Activated CD8-positive, alpha-beta memory T cell treated with anti-CD3 and anti-CD28 coated beads, Interleukin-2, amount 10 ng/mL, durations not matched to agents 7 days and 5 days (primary cell): ENCODE measurements at regions not wholly inside any gene's neighbourhood (a gene's known extent, or its start where the extent isn't known, plus 50 kb on each side); places are given as distances from the start of the nearest gene placed in this dataset.

Source experiments
- ATAC-seq: fragments of 150-1000 bp; cut with Tn5 transposase; one replicate; pipeline ENCODE4 v1.10.0; 2021; ENCODE audit warnings: moderate library complexity
- CTCF ChIA-PET: fragments of 350-600 bp; sonication (Branson Sonifier 250); formaldehyde crosslinking; loops from one replicate; lab custom pipeline; 2021; ENCODE audit warnings: antibody characterized with exemption; lab: Charles Lee
- DNase-seq: peaks from one replicate; pipeline ENCODE4 v3.0.0-alpha.2; 2020
- H3K27ac Mint-ChIP-seq: one replicate; pipeline ENCODE4 v1.8.0; 2021; ENCODE audit warnings: mild to moderate bottlenecking, mixed read lengths
- H3K27me3 Mint-ChIP-seq: one replicate; pipeline ENCODE4 v1.8.0; 2021; ENCODE audit warnings: mixed read lengths
- H3K36me3 Mint-ChIP-seq: one replicate; pipeline ENCODE4 v1.8.0; 2021; ENCODE audit warnings: mild to moderate bottlenecking, mixed read lengths
- H3K4me1 Mint-ChIP-seq: one replicate; pipeline ENCODE4 v1.8.0; 2021; ENCODE audit warnings: mixed read lengths
- H3K4me3 Mint-ChIP-seq: one replicate; pipeline ENCODE4 v1.8.0; 2021; ENCODE audit warnings: mild to moderate bottlenecking, moderate library complexity, mixed read lengths
- H3K9me3 Mint-ChIP-seq: one replicate; pipeline ENCODE4 v1.8.0; 2022; ENCODE audit warnings: low read depth, mixed read lengths

DNA sequence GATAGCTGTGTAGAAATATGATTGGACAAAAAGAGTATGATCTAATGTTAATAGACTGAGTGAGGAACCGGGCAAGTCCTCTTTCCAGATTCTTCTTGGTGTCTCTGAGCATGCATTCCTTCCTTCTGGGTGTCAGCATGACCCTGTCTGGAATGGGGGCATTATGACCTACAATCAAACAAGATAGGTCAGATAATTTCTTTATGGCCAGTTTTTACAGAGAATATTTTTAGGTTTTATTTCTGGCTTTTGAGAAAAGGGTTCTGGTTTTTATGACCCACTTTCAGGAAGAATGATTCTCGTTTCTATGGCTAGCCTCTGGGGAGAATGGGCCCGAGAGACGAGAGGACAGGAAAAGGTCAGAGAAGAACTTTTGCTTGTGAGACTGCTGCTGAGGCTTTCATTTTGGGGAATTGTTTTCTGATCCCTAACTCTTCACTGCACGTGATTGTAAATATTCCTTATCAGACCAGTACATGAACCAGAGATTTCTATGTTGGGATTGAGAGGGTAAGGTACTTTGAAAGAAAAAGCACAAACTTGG, 383.8 kb downstream of the AASDHPPT start:
- CTCF ChIA-PET, result no interaction called here
- Mint-ChIP-seq H3K27ac (no peak overlapping the region), H3K9me3 (peaks cover 3% of the 10 kb centered on the region), H3K4me1 (no peaks in the 10 kb centered on the region), H3K27me3 (no peaks in the 10 kb centered on the region), H3K36me3 (no peaks in the 10 kb centered on the region), H3K4me3 (no peak overlapping the region)
- DNase-seq (no peak), ATAC-seq (no peak)

DNA sequence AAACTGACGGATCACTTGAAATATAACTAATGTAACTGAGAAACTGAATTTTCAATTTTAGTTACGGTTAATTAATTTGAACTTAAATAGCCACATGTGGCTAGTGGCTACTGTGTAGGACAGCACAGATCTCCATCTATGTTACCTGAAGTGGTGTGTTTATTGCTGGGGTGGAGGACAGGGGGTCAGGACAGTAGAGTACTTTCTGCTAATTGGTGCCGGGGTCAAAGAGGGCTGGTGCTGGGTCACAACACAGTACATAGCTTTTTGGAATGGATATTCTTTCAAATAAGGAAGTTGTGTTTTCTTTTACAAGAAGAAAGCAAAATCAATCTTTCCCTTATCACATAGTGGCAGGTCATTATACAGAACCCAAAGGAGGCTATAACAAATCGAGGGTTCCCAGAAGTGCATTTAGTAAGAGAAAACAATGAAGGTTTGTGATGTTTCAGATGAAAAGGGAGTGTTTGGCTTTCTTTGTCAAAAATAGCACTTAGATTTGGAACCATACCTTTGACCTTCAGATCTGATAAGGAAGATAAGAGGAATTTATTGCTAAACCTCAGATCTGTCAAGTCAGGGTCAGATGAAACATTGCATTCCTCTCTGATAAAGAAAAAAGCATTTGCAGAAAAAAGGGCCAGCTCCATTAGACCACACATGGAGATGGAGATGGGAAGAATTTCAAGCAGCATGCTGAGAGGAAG, 384.5 kb downstream of the AASDHPPT start:
- ATAC-seq, result no peak

DNA sequence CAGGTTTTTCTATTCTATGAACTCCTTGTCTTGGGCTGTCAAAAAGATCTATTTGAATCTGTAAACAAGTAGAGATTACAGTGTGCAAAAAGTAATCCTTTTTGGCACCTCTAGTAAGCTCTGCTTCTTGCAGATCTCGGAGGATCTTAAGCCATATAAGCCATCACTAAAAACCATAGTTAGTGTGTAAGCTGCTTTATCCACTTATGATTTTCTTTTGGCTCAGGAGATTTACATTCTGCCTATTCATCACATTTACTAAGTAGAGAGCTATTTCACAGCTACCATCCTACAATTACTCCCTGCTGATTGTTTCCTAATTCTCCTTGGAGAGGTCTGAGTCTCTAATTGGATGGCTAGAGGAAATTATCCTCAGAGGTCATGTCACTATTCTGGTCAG, 385.7 kb downstream of the AASDHPPT start:
- no peak for ATAC-seq
- Mint-ChIP-seq H3K36me3 (no peaks in the 10 kb centered on the region), H3K27ac (no peak overlapping the region), H3K4me3 (no peak overlapping the region), H3K4me1 (no peaks in the 10 kb centered on the region), H3K27me3 (no peaks in the 10 kb centered on the region), H3K9me3 (peaks cover 6% of the 10 kb centered on the region)
- no peak for DNase-seq
- CTCF ChIA-PET, result no interaction called here

More for the DNA sequence above, 384.5 kb downstream of the AASDHPPT start:
- Mint-ChIP-seq H3K4me1 (no peaks in the 10 kb centered on the region), H3K36me3 (no peaks in the 10 kb centered on the region), H3K4me3 (no peak overlapping the region), H3K27ac (no peak overlapping the region), H3K27me3 (no peaks in the 10 kb centered on the region), H3K9me3 (peaks cover 6% of the 10 kb centered on the region)
- no peak for DNase-seq
- CTCF ChIA-PET, result no interaction called here

- peaks cover 6% of the 10 kb centered on the region for H3K9me3 Mint-ChIP-seq
- H3K27ac Mint-ChIP-seq, result no peak overlapping the region
- H3K4me3 Mint-ChIP-seq, result no peak overlapping the region
- no peaks in the 10 kb centered on the region for H3K4me1 Mint-ChIP-seq
- H3K36me3 Mint-ChIP-seq, result no peaks in the 10 kb centered on the region
- no peaks in the 10 kb centered on the region for H3K27me3 Mint-ChIP-seq
- CTCF ChIA-PET, result no interaction called here
- no peak for DNase-seq
- ATAC-seq, result no peak
These were observed 386.3 kb downstream of the AASDHPPT start for GRCh38 chr11:106463796-106464201.

DNA sequence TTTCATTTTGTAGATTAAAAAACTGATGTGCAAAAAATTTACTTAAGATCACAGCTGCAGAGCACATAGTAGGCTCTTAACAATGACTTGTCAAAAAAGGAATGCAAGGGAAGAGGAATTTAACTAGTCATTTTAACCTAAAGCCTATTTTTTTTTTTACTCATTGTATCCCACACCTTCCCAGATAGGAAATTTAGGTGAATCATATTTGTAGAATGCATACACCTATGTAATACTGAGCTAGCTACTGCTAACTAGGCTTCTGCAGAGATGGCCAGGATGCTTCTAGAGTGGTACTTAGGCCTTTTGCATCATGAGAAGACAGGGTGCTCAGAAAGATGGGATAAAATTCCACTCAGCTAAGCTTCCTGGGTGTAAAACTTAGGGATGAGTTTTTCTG, 387.3 kb downstream of the AASDHPPT start:
- ATAC-seq (no peak), DNase-seq (no peak)
- Mint-ChIP-seq H3K9me3 (peaks cover 6% of the 10 kb centered on the region), H3K36me3 (no peaks in the 10 kb centered on the region), H3K27ac (no peak overlapping the region), H3K4me3 (no peak overlapping the region), H3K27me3 (no peaks in the 10 kb centered on the region), H3K4me1 (no peaks in the 10 kb centered on the region)
- CTCF ChIA-PET, result no interaction called here

DNA sequence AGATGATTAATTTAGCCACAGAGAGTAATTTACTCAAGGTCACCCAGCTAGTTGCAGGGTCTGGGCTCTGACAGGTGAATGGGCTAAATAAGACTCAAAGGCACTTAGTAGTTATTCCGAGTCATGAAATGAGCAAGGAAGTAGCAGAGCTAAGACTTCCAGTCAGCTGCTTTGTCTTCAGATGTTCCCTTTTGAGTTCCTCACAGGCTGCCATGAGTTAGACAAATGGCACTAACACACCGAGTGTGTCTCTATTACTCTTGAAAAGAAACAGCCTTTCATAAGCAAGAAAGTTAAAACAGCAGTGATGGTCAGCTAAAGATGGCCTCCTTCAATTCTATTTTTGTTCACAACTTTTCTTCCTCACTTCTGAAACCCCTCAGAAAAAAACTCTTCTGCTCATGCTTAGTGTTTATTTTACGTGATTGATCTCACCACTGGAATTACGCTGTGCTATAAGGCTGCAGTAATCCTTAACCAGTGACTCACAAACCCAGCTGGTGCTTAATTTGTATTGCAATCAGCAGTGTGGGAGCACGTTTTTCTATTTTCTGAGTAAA, 389.1 kb downstream of the AASDHPPT start:
- no peak for ATAC-seq
- H3K27ac Mint-ChIP-seq, result no peak overlapping the region
- no peaks in the 10 kb centered on the region for H3K27me3 Mint-ChIP-seq
- CTCF ChIA-PET, result no interaction called here
- no peak for DNase-seq
- peaks cover 6% of the 10 kb centered on the region for H3K9me3 Mint-ChIP-seq
- no peak overlapping the region for H3K4me3 Mint-ChIP-seq
- no peaks in the 10 kb centered on the region for H3K36me3 Mint-ChIP-seq
- H3K4me1 Mint-ChIP-seq, result no peaks in the 10 kb centered on the region

GRCh38 chr11:106467501-106467900, 390.0 kb downstream of the AASDHPPT start:
- no peaks in the 10 kb centered on the region for H3K27me3 Mint-ChIP-seq
- H3K9me3 Mint-ChIP-seq, result peaks cover 6% of the 10 kb centered on the region
- CTCF ChIA-PET, result no interaction called here
- DNase-seq, result no peak
- no peak overlapping the region for H3K27ac Mint-ChIP-seq
- H3K36me3 Mint-ChIP-seq, result no peaks in the 10 kb centered on the region
- ATAC-seq, result no peak
- H3K4me1 Mint-ChIP-seq, result no peaks in the 10 kb centered on the region
- H3K4me3 Mint-ChIP-seq, result no peak overlapping the region

DNA sequence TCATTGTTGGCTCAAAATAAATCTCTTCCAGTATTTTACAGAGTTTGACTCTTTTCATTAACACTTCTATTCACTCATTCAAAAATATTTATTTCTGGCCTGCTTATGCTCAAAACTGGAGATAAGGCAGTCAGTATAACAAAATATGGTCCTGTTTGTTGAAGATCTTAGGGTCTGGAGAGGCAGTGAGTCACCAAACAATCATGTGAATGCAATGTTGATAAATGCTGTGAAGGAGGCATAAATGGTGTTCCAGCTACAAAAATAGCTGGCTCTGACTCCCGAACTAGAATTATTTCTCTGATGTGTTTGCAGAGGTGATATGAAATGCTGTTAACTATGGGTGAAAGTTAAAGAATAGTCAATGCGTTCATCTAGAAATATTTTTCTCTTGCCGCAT, 390.6 kb downstream of the AASDHPPT start:
- Mint-ChIP-seq H3K4me1 (no peaks in the 10 kb centered on the region), H3K4me3 (no peak overlapping the region), H3K27ac (no peak overlapping the region), H3K9me3 (peaks cover 6% of the 10 kb centered on the region), H3K27me3 (no peaks in the 10 kb centered on the region), H3K36me3 (no peaks in the 10 kb centered on the region)
- DNase-seq, result no peak
- ATAC-seq, result no peak
- CTCF ChIA-PET, result no interaction called here

GRCh38 chr11:106468531-106468930, 391.1 kb downstream of the AASDHPPT start:
- Mint-ChIP-seq H3K36me3 (no peaks in the 10 kb centered on the region), H3K4me1 (no peaks in the 10 kb centered on the region), H3K27me3 (no peaks in the 10 kb centered on the region), H3K9me3 (peaks cover 3% of the 10 kb centered on the region), H3K4me3 (no peak overlapping the region), H3K27ac (no peak overlapping the region)
- ATAC-seq, result no peak
- CTCF ChIA-PET, result no interaction called here
- no peak for DNase-seq

GRCh38 chr11:106470230-106470629, 392.8 kb downstream of the AASDHPPT start:
- Mint-ChIP-seq H3K4me1 (no peaks in the 10 kb centered on the region), H3K27me3 (no peaks in the 10 kb centered on the region), H3K9me3 (peaks cover 3% of the 10 kb centered on the region), H3K36me3 (no peaks in the 10 kb centered on the region), H3K27ac (no peak overlapping the region), H3K4me3 (no peak overlapping the region)
- ATAC-seq (no peak), DNase-seq (no peak)
- CTCF ChIA-PET, result no interaction called here

DNA sequence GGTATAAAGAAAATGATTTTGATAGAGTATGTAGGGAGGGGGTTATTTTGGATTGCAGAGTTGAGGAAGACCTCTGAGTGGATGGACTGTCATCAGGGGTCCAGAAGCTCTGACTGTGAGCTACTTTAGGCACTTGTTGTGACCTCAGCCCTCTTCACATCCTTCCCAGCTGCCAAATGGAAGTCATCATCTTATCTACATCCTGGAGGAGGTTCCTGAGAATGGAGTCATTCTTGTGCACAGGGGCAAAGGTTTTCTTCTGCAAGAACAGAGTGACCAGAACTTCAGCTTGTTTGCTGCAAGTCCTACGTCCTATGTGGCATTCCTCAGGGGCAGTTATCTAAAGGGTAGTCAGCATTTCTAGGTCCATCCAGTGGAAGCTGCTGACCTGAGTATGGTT, 393.8 kb downstream of the AASDHPPT start:
- Mint-ChIP-seq H3K36me3 (no peaks in the 10 kb centered on the region), H3K27ac (no peak overlapping the region), H3K4me3 (no peak overlapping the region), H3K9me3 (peaks cover 3% of the 10 kb centered on the region), H3K4me1 (no peaks in the 10 kb centered on the region), H3K27me3 (no peaks in the 10 kb centered on the region)
- CTCF ChIA-PET, result no interaction called here
- DNase-seq (no peak), ATAC-seq (no peak)

DNA sequence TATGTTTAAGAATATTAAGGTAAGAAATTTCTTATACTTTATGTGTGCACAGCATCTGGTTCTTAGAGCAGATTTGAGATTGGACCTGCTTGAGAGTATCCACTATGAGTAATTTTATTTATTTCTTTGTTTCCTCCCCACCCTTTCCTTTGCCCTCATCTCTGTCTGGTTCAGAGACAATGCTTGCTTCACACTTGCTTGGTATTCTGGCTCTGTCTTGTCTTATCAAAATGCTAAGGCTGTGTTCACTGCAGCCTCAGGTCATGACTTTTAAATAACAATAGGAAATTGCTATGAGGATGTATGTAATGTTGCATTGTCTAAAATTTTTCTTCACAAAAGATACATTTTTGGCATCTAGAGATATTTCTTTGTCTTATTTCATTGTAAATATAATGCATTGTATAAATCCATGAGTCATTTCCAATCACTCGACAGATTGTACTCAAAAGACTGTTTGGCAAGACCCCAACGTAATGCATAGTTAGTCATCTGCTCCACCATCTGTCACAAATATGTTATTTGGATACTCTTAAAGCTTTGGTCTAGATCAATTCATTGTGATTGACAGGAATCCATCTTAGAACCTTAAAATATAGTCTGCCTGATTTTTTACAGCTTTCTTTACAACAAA, 395.7 kb downstream of the AASDHPPT start:
- H3K4me3 Mint-ChIP-seq, result no peak overlapping the region
- CTCF ChIA-PET, result no interaction called here
- H3K27me3 Mint-ChIP-seq, result no peaks in the 10 kb centered on the region
- no peaks in the 10 kb centered on the region for H3K9me3 Mint-ChIP-seq
- ATAC-seq (no peak), DNase-seq (no peak)
- H3K36me3 Mint-ChIP-seq, result no peaks in the 10 kb centered on the region
- no peaks in the 10 kb centered on the region for H3K4me1 Mint-ChIP-seq
- H3K27ac Mint-ChIP-seq, result no peak overlapping the region

GRCh38 chr11:106474274-106474673, 396.8 kb downstream of the AASDHPPT start:
- H3K4me1 Mint-ChIP-seq, result no peaks in the 10 kb centered on the region
- ATAC-seq (no peak), DNase-seq (no peak)
- no peaks in the 10 kb centered on the region for H3K36me3 Mint-ChIP-seq
- H3K27me3 Mint-ChIP-seq, result no peaks in the 10 kb centered on the region
- no peaks in the 10 kb centered on the region for H3K9me3 Mint-ChIP-seq
- CTCF ChIA-PET, result no interaction called here
- no peak overlapping the region for H3K27ac Mint-ChIP-seq
- H3K4me3 Mint-ChIP-seq, result no peak overlapping the region

GRCh38 chr11:106475181-106475580, 397.7 kb downstream of the AASDHPPT start:
- CTCF ChIA-PET, result no interaction called here
- DNase-seq (no peak), ATAC-seq (no peak)
- no peaks in the 10 kb centered on the region for H3K4me1 Mint-ChIP-seq
- H3K4me3 Mint-ChIP-seq, result no peak overlapping the region
- no peaks in the 10 kb centered on the region for H3K27me3 Mint-ChIP-seq
- no peak overlapping the region for H3K27ac Mint-ChIP-seq
- no peaks in the 10 kb centered on the region for H3K9me3 Mint-ChIP-seq
- no peaks in the 10 kb centered on the region for H3K36me3 Mint-ChIP-seq
